HUES64 (cell line): ENCODE measurements at regions not wholly inside any gene's neighbourhood (a gene's known extent, or its start where the extent isn't known, plus 50 kb on each side); places are given as distances from the start of the nearest gene placed in this dataset.

Source experiments
- H3K27ac ChIP-seq: 2 replicates; pipeline ENCODE4 v1.7.0; 2013; ENCODE audit warnings: low read depth, low read length, inconsistent platforms
- H3K27me3 ChIP-seq: 2 replicates; pipeline ENCODE4 v1.6.1; 2013; ENCODE audit warnings: mild to moderate bottlenecking, low read length; ENCODE audit not compliant: insufficient read depth
- H3K36me3 ChIP-seq: 2 replicates; pipeline ENCODE4 v1.6.1; 2013; ENCODE audit warnings: mild to moderate bottlenecking, low read length; ENCODE audit not compliant: insufficient read depth
- H3K4me1 ChIP-seq: 2 replicates; pipeline ENCODE4 v1.6.1; 2013; ENCODE audit warnings: mild to moderate bottlenecking, low read length, moderate library complexity; ENCODE audit not compliant: insufficient read depth
- H3K4me3 ChIP-seq: 2 replicates; pipeline ENCODE4 v1.5.1; 2013; ENCODE audit warnings: mild to moderate bottlenecking, low read length, moderate library complexity
- H3K9ac ChIP-seq: 2 replicates; pipeline ENCODE4 v1.6.1; 2013; ENCODE audit warnings: mild to moderate bottlenecking, low read depth, low read length
- H3K9me3 ChIP-seq: 2 replicates; pipeline ENCODE4 v1.6.1; 2013; ENCODE audit warnings: low read depth, low read length; ENCODE audit not compliant: insufficient read depth
- WGBS: fragments of 150-250, 120-280 bp; methylation state at CpG from one replicate; pipeline ENCODE4 v1.1.7; 2013; ENCODE audit warnings: missing lambda C conversion rate; 5-methylcytosine and 5-hydroxymethylcytosine counted together

DNA sequence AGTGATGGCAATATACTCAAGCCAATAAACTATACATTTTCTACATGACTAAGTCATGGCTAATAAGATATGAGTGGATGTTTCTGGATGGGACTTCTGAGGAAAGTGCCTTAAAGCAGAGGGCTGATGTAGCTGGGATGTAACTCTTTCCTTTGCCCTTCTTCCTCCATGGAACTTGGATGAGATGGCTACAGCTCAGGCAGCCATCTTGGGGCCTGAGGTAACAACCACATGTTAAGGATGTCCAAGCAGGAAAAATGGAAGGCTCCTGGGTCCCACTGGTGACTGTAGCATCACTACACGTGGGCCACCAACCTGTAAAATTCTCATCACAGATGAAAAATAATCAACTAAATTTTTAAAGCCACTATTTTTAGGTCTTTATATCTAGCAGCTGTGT, 54.4 kb upstream of the GRIP1 start:
- no peaks in the 10 kb centered on the region for H3K36me3 ChIP-seq
- H3K9me3 ChIP-seq = no peaks in the 10 kb centered on the region
- H3K4me3 ChIP-seq = no peak overlapping the region
- no peak overlapping the region for H3K9ac ChIP-seq
- H3K27ac ChIP-seq = peak overlapping the region; percentile 66
- WGBS = 86% methylated on average over 1 of the region's 1 CpG
- H3K4me1 ChIP-seq = peaks cover 17% of the 10 kb centered on the region
- no peaks in the 10 kb centered on the region for H3K27me3 ChIP-seq

DNA sequence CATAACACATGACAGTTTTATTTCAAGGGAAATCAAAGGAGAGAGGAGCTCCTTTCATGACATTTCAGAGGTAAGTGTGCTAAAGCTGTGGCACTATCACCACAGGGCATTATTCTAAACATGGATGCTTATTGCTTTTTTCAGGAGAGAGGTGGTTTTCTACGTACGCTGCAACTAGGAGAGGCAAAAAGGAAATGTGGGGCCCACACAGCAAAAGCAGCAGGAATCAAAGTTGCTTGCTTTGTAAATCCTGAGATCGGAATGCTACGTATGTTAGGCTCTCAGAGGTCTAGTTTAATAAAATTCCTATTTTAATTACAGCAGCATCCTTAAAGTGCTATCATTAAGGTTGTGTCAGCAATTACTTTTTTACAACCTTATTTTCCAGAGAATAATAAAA, 55.0 kb upstream of the GRIP1 start:
- peak overlapping the region; percentile 66 for H3K27ac ChIP-seq
- WGBS = 79% methylated on average over 4 of the region's 4 CpGs
- H3K4me1 ChIP-seq = peaks cover 17% of the 10 kb centered on the region
- no peaks in the 10 kb centered on the region for H3K36me3 ChIP-seq
- no peaks in the 10 kb centered on the region for H3K9me3 ChIP-seq
- H3K9ac ChIP-seq = peak overlapping the region; percentile 8; the same call in 1 of the 2 replicates
- H3K27me3 ChIP-seq = no peaks in the 10 kb centered on the region
- H3K4me3 ChIP-seq = no peak overlapping the region

DNA sequence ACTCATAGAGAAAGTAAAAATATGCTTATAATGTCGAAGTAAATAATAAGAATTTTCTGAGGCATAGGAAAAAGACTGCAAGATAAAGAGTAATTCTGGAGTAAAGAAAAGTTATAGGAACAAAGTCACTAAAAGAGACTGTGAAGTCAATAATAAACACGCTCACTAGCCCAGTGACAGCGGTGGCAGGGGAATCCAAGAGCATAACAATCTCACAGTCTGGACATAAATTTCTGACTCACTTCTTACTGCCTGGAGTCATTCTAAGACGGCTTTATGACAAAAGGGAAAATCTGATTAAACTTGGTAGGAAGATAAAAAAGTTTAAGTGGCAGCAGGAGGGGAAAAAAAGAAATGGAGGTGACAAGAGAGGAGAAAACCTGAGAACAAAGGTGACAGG, 56.4 kb upstream of the GRIP1 start:
- WGBS = 95% methylated on average over 4 of the region's 4 CpGs
- H3K36me3 ChIP-seq = no peaks in the 10 kb centered on the region
- H3K4me1 ChIP-seq = peaks cover 17% of the 10 kb centered on the region
- no peaks in the 10 kb centered on the region for H3K9me3 ChIP-seq
- H3K27me3 ChIP-seq = no peaks in the 10 kb centered on the region
- no peak overlapping the region for H3K9ac ChIP-seq
- H3K4me3 ChIP-seq = no peak overlapping the region
- no peak overlapping the region for H3K27ac ChIP-seq

DNA sequence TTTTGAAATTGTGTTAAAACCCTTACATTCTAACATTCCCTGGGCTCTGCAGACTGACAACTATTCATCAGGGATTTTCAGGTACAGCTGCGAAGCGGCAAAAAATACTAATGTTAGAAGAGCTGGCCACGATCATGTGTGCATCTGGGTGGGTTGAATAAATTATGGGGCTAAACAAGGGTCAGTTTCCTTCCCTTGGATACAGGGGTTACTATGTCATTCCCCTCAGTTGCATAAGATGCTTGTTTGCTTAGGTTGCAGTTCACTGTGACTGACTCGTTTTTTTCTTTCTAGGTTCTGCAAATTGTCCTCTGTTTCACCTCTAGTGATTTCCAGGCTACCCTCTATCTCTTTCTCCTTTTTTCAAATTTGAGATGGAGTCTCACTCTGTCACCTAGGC, 58.1 kb upstream of the GRIP1 start:
- no peaks in the 10 kb centered on the region for H3K9me3 ChIP-seq
- no peaks in the 10 kb centered on the region for H3K36me3 ChIP-seq
- no peak overlapping the region for H3K27ac ChIP-seq
- no peak overlapping the region for H3K4me3 ChIP-seq
- H3K9ac ChIP-seq = no peak overlapping the region
- WGBS = 88% methylated on average over 4 of the region's 4 CpGs
- no peaks in the 10 kb centered on the region for H3K27me3 ChIP-seq
- H3K4me1 ChIP-seq = peaks cover 17% of the 10 kb centered on the region

DNA sequence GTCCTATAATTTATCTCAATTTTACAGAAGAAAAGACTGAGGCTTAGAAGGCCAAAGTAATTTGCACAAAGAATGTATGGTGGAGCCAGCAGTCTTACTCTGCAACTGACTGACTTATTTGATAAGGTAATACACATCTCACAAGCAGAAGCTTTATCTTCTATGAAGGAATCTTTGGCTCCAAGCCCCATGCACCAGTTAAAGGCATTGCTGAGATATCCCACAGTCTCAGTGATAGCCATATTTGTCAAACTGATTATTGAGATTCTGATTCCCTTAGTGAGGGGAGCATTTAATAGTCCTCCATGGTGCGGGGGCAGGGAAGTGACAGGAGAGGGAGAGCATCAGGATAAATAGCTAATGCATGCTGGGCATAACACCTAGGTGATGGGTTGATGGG, 60.4 kb upstream of the GRIP1 start:
- Histone ChIP-seq H3K36me3 (no peaks in the 10 kb centered on the region), H3K27ac (no peak overlapping the region)

DNA sequence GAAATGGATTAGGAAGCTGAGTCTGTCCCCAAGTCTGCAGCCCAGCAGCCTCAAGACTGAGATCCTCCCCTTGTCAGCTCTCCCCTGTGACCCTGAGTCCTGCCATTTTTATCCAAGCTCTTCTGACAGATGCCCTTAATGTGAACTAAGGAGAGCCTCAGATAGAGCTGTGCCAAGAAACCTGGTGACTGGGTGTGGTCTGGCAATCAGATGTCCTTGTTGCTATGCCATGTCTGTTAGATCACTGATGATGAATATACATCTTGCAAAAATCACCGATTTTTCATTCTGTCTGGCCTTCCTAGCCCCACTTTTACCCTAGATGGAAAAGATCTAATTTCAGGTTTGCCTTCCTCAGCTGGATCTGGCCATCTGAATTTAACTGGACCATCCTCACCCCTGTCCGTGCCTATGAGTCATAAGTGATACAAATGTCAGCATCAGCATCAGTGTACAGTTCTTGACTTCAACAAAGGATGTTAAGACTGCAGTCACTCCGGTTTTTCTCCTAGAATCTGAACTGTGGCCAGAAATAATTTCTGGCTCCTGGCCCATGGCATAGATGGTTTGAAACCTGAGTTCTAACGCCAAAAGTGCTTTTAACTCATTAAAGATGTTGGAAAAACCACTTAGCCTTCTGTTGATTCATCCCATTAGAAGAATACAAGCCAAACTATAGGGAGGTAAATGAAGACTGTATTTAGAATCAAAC, 61.2 kb upstream of the GRIP1 start:
- WGBS = 94% methylated on average over 4 of the region's 4 CpGs
- H3K27ac ChIP-seq = no peak overlapping the region
- H3K4me1 ChIP-seq = peaks cover 2% of the 10 kb centered on the region; the same call in 1 of the 2 replicates

More for the DNA sequence above, 60.4 kb upstream of the GRIP1 start:
- 90% methylated on average over 1 of the region's 1 CpG for WGBS
- peaks cover 3% of the 10 kb centered on the region for H3K4me1 ChIP-seq
- H3K9ac ChIP-seq = no peak overlapping the region
- H3K9me3 ChIP-seq = no peaks in the 10 kb centered on the region
- no peak overlapping the region for H3K4me3 ChIP-seq
- H3K27me3 ChIP-seq = no peaks in the 10 kb centered on the region

DNA sequence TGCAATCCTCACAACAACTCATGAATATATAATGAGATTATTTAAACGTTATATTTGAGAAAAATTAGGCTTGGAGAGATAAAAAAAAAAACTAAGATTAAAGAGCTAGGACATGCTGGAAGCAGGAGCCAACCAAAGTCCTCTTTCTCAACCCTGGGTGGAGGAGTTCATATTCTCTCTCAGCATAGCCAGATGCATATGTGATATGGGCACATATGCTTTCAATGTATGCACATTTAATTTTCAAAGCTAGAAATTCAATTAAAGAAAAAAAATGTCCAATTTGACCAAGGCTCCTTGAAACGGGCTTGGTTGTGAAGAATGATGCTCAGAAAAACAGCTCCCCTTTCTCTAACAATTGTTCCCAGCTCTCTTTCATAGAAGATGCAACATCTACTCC, 61.9 kb upstream of the GRIP1 start:
- Histone ChIP-seq H3K36me3 (no peaks in the 10 kb centered on the region), H3K4me1 (peaks cover 6% of the 10 kb centered on the region; the same call in 1 of the 2 replicates), H3K9me3 (no peaks in the 10 kb centered on the region), H3K4me3 (no peak overlapping the region), H3K27me3 (no peaks in the 10 kb centered on the region), H3K9ac (no peak overlapping the region), H3K27ac (no peak overlapping the region)
- 90% methylated on average over 2 of the region's 2 CpGs for WGBS

More for the DNA sequence above, 61.2 kb upstream of the GRIP1 start:
- no peak overlapping the region for H3K9ac ChIP-seq
- H3K9me3 ChIP-seq = no peaks in the 10 kb centered on the region
- no peak overlapping the region for H3K4me3 ChIP-seq
- no peaks in the 10 kb centered on the region for H3K27me3 ChIP-seq
- no peaks in the 10 kb centered on the region for H3K36me3 ChIP-seq

DNA sequence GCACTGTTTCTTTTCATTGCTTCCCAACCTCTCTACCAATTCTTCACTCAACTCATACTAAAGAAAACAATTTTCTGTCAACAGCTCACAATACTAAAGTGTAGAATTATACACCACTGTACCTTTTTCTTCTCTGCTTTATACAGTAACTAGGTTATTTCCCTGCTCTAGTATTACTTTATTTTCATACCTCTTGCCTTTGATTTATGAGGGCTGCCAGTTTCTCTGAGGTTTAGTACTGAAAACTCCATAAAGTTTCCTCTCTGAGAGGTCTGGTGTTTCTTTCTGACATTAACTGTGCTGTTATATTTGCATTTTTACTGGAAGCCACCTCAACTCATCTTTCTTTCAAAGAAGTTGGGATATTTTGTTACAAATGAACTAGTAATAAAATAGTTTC, 63.0 kb upstream of the GRIP1 start:
- Histone ChIP-seq H3K27ac (no peak overlapping the region), H3K4me1 (peaks cover 9% of the 10 kb centered on the region; the same call in 1 of the 2 replicates), H3K4me3 (no peak overlapping the region), H3K27me3 (no peaks in the 10 kb centered on the region), H3K9ac (no peak overlapping the region), H3K36me3 (no peaks in the 10 kb centered on the region), H3K9me3 (no peaks in the 10 kb centered on the region)

DNA sequence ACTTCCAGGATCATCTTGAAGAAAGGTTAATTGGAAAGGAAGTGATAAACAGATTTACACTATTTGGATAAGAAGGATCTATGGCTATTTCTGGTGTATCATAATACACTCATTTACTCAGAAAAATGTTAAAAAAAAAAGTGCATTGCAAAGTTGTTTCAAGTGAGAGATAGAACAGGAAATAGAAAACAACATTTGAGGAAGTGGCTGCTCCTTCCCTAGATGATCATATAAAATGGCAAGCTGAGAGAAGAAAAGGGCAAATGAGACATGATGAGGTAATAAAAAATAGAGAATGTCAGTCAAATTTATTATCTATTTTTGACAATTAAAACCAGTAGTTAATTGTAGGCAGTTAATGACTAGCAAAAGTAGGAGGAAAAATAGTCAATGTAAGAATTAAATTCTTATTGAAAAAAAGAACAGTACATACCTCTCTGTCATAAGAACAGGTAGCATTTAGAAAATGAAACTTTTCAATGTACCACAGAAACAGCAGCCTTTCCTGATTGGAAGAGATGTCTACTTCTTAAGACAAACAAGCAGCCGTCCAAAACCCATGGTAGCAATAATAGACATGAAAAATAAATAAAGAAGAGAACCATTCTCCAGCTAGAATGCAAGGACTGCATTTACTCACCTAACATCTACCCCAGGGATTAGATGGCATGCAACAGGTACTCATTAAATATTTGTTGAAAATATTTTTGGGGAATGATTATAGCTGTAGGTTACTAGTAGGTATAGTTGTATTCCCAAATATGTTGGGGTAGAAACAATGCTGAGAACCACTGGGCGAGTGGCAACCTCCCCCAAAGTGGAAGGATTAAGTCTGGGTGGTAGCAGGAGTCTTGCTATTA, 63.9 kb upstream of the GRIP1 start:
- Histone ChIP-seq H3K4me1 (peaks cover 9% of the 10 kb centered on the region; the same call in 1 of the 2 replicates), H3K9me3 (no peaks in the 10 kb centered on the region), H3K9ac (no peak overlapping the region), H3K36me3 (no peaks in the 10 kb centered on the region), H3K27ac (no peak overlapping the region), H3K4me3 (no peak overlapping the region), H3K27me3 (no peaks in the 10 kb centered on the region)
- 91% methylated on average over 1 of the region's 2 CpGs for WGBS

DNA sequence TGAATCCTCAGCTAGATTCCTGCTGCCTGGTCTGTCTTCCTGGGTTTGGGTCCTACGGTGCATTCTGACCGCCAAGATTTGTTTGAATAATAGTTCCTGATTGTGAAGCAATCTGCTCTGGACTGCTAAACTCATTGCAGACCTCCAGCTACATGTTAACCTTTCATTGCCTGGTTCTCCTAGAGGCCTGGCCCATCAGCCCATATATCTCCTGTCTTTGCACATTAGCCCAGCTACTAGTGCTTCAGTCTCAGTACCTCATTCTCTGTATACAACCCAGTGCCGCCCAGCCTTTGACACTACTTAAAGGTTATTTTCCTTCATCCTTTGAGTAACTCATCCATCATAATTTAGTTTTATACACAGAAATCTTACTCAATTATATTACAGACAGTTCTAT, 65.6 kb upstream of the GRIP1 start:
- no peaks in the 10 kb centered on the region for H3K36me3 ChIP-seq
- no peaks in the 10 kb centered on the region for H3K9me3 ChIP-seq
- WGBS = 97% methylated on average over 3 of the region's 3 CpGs
- H3K27ac ChIP-seq = no peak overlapping the region
- H3K4me3 ChIP-seq = no peak overlapping the region
- peaks cover 9% of the 10 kb centered on the region; the same call in 1 of the 2 replicates for H3K4me1 ChIP-seq
- no peaks in the 10 kb centered on the region for H3K27me3 ChIP-seq
- no peak overlapping the region for H3K9ac ChIP-seq

DNA sequence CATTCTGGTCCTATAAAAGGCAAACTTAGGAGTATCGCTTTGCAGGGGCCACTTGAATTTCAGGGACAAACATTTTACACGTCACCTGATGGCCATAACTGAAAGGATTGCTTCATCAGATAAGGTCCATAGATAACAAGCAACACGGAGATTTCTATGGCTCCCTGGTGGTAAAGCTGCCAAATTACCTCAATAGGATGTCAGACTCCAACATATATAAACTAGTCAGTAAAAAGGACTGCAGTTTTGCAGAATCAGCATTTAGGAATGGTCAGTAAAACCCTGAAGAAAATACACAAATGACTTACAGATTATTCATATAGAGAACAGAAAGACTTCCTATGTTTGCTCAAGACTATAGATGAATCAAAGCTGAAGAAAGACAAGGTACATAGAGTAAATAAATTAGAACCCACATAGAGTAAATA, 66.1 kb upstream of the GRIP1 start:
- Histone ChIP-seq H3K9me3 (no peaks in the 10 kb centered on the region), H3K4me1 (peaks cover 9% of the 10 kb centered on the region; the same call in 1 of the 2 replicates), H3K36me3 (no peaks in the 10 kb centered on the region), H3K4me3 (no peak overlapping the region), H3K9ac (no peak overlapping the region), H3K27me3 (no peaks in the 10 kb centered on the region), H3K27ac (no peak overlapping the region)
- 71% methylated on average over 3 of the region's 3 CpGs for WGBS
